Endodermal cell (in vitro differentiated cells): ENCODE measurements at regions not wholly inside any gene's neighbourhood (a gene's known extent, or its start where the extent isn't known, plus 50 kb on each side); places are given as distances from the start of the nearest gene placed in this dataset.

ENCODE experiments used
- DNase-seq: peaks from one replicate; pipeline ENCODE4 v3.0.0-alpha.2; 2017
- H3K27ac ChIP-seq: 2 replicates; pipeline ENCODE4 v1.5.1; 2013; ENCODE audit warnings: mild to moderate bottlenecking, low read depth, low read length, moderate library complexity
- H3K27me3 ChIP-seq: 2 replicates; pipeline ENCODE4 v1.6.1; 2013; ENCODE audit warnings: mild to moderate bottlenecking, low read length, moderate library complexity; ENCODE audit not compliant: insufficient read depth, control insufficient read depth, poor library complexity, severe bottlenecking
- H3K36me3 ChIP-seq: 2 replicates; pipeline ENCODE4 v1.7.0; 2013; ENCODE audit warnings: mild to moderate bottlenecking, low read length, moderate library complexity; ENCODE audit not compliant: control insufficient read depth, insufficient read depth
- H3K4me1 ChIP-seq: one replicate; pipeline ENCODE4 v1.7.0; 2013; ENCODE audit warnings: low read length; ENCODE audit not compliant: control insufficient read depth, insufficient read depth
- H3K4me3 ChIP-seq: 2 replicates; pipeline ENCODE4 v1.5.1; 2013; ENCODE audit warnings: mild to moderate bottlenecking, low read length, moderate library complexity
- H3K9ac ChIP-seq: 2 replicates; pipeline ENCODE4 v1.6.1; 2013; ENCODE audit warnings: mild to moderate bottlenecking, low read length, moderate library complexity; ENCODE audit not compliant: poor library complexity, severe bottlenecking; ENCODE audit errors: extremely low read depth
- H3K9me3 ChIP-seq: 2 replicates; pipeline ENCODE4 v1.6.1; 2013; ENCODE audit warnings: mild to moderate bottlenecking, low read length, moderate library complexity; ENCODE audit not compliant: control insufficient read depth
- H3K27ac Mint-ChIP-seq: 2 replicates; pipeline ENCODE4 v1.8.0; 2020; ENCODE audit warnings: mixed read lengths
- H3K27me3 Mint-ChIP-seq: 2 replicates; pipeline ENCODE4 v1.8.0; 2021; ENCODE audit warnings: mild to moderate bottlenecking, mixed read lengths; ENCODE audit not compliant: insufficient read depth
- H3K36me3 Mint-ChIP-seq: 2 replicates; pipeline ENCODE4 v1.8.0; 2020; ENCODE audit warnings: low read depth, mixed read lengths
- H3K4me1 Mint-ChIP-seq: 2 replicates; pipeline ENCODE4 v1.8.0; 2020; ENCODE audit warnings: mixed read lengths
- H3K4me3 Mint-ChIP-seq: 2 replicates; pipeline ENCODE4 v1.8.0; 2020; ENCODE audit warnings: mild to moderate bottlenecking, moderate library complexity, mixed read lengths
- H3K9me3 Mint-ChIP-seq: 2 replicates; pipeline ENCODE4 v1.8.0; 2020; ENCODE audit warnings: mild to moderate bottlenecking, mixed read lengths
- CTCF ChIP-seq: fragments of 200-600 bp; sonication (generic); conservative IDR thresholded peaks from 2 replicates; pipeline ENCODE4 v1.5.0; 2021; ENCODE audit warnings: antibody characterized with exemption, mild to moderate bottlenecking
- WGBS, 2 experiments: methylation state at CpG; one replicate each; pipeline versions ENCODE4 v1.1.5 to v1.1.7; 2013; ENCODE audit warnings: missing lambda C conversion rate in 2 of 2, mixed read lengths in 1 of 2; ENCODE audit not compliant: insufficient coverage in 1 of 2, insufficient read length in 1 of 2; 5-methylcytosine and 5-hydroxymethylcytosine counted together

- no peaks in the 10 kb centered on the region for H3K9me3 ChIP-seq
- no peak overlapping the region for H3K4me3 ChIP-seq
- Mint-ChIP-seq H3K27me3 (peaks cover 9% of the 10 kb centered on the region), H3K4me1 (peaks cover 12% of the 10 kb centered on the region), H3K36me3 (no peaks in the 10 kb centered on the region), H3K9me3 (no peaks in the 10 kb centered on the region), H3K27ac (no peak overlapping the region), H3K4me3 (no peak overlapping the region)
- DNase-seq, result no peak
- no peaks in the 10 kb centered on the region for H3K4me1 ChIP-seq
- peaks cover 9% of the 10 kb centered on the region for H3K27me3 ChIP-seq
- H3K9ac ChIP-seq, result no peak overlapping the region
- no peak for TF ChIP-seq CTCF
- WGBS, 2 experiments, result 68 to 72% methylated on average over 2 to 3 of the region's 3 CpGs
- H3K27ac ChIP-seq, result no peak overlapping the region
- H3K36me3 ChIP-seq, result no peaks in the 10 kb centered on the region
Observed at GRCh38 chr14:42872786-42873185, 1266.1 kb downstream of the LRFN5 start.

- H3K27me3 ChIP-seq, result peaks cover 4% of the 10 kb centered on the region
- TF ChIP-seq CTCF, result no peak
- peaks cover 5% of the 10 kb centered on the region for H3K27me3 Mint-ChIP-seq
- H3K27ac ChIP-seq, result no peak overlapping the region
- H3K4me1 ChIP-seq, result no peaks in the 10 kb centered on the region
- H3K36me3 ChIP-seq, result no peaks in the 10 kb centered on the region
- peaks cover 12% of the 10 kb centered on the region for H3K4me1 Mint-ChIP-seq
- WGBS, 2 experiments, result 100% methylated on average over 1 of the region's 1 CpG; no CpG with 5 or more reads in 1 of the 2 experiments
- H3K27ac Mint-ChIP-seq, result no peak overlapping the region
- H3K9me3 Mint-ChIP-seq, result no peaks in the 10 kb centered on the region
- H3K9ac ChIP-seq, result no peak overlapping the region
- no peaks in the 10 kb centered on the region for H3K9me3 ChIP-seq
- no peak overlapping the region for H3K4me3 ChIP-seq
- no peak for DNase-seq
- no peaks in the 10 kb centered on the region for H3K36me3 Mint-ChIP-seq
- H3K4me3 Mint-ChIP-seq, result no peak overlapping the region
Observed at GRCh38 chr14:42869681-42870080, 1263.0 kb downstream of the LRFN5 start.

GRCh38 chr14:42862114-42862513 lies 1255.4 kb downstream of the LRFN5 start:
- Mint-ChIP-seq H3K4me1 (peaks cover 10% of the 10 kb centered on the region), H3K4me3 (no peak overlapping the region), H3K9me3 (no peaks in the 10 kb centered on the region), H3K27me3 (peaks cover 5% of the 10 kb centered on the region), H3K27ac (no peak overlapping the region), H3K36me3 (no peaks in the 10 kb centered on the region)
- no peaks in the 10 kb centered on the region for H3K36me3 ChIP-seq
- H3K9me3 ChIP-seq, result no peaks in the 10 kb centered on the region
- WGBS, 2 experiments, result 93 to 100% methylated on average over 3 of the region's 3 CpGs
- no peak for TF ChIP-seq CTCF
- no peak overlapping the region for H3K4me3 ChIP-seq
- no peak overlapping the region for H3K9ac ChIP-seq
- H3K27ac ChIP-seq, result no peak overlapping the region
- no peaks in the 10 kb centered on the region for H3K4me1 ChIP-seq
- peak; percentile 47 for DNase-seq
- no peaks in the 10 kb centered on the region for H3K27me3 ChIP-seq
